ENCODE measurements at regions not wholly inside any gene's neighbourhood (a gene's known extent, or its start where the extent isn't known, plus 50 kb on each side); places are given as distances from the start of the nearest gene placed in this dataset.

DNA sequence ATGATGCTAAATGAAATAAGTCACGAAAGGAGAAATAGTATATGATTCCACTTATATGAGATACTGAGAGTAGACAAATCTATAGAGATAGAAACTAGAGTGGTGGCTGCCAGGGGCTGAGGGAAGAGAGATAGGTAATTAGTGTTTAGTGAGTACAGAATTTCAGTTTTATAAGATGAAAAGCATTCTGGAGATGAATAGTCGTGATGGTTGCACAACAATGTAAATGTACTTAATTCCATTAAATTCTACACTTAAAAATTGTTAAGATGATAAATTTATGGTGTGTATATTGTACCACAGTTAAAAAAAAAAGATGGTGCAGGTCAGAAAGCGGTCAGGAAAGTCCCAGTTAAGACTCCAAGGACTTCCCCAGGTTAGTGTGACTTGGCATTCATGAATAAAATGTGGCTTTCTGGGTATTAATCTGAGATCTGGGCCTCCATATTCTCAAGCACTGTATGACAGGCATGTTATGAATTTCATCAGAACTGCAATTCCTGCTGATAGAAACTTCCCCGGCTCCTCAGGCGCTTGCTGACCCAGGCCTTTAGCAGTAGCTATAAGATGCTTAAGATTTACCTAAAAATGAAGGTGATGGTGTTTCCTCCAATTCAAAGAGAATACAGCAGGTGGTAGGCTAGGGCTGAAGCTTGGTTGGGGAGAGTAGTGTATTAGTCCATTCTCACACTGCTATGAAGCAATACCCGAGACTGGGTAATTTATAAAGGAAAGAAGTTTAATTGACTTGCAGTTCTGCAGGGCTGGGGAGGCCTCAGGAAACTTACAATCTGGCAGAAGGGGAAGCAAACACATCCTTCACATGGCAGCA, 115.3 kb upstream of the SOX9 start:
- no peak for FAIRE-seq

DNA sequence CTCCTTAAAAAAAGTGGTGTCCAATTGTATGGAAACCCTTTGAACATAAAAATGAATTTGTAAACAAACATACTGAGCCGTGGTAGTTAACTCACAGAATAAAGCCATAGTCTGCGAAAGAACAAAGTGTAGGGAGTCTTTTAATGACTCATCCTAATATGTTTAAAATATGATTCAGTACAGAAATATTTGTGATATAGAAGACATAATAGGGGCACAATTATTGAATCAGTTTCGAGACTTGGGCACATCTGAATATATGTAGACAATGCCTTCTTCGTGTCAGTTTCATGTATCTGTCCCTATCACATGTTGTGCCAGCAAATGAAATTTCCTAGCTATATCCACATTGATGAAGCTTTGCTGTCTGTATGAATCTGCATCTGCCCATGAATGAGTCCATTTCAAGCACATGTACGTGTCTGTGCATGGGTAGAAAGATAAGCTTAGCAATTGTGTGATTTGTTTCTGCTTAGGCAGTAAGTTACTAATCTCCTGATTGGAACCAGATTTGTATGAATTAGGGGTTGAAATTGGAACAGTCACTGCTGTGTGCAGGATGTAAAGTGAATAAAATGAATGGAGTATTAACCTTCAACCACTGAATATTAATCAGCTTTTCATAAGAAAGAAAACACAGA, 112.5 kb upstream of the SOX9 start:
- FAIRE-seq, result no peak

DNA sequence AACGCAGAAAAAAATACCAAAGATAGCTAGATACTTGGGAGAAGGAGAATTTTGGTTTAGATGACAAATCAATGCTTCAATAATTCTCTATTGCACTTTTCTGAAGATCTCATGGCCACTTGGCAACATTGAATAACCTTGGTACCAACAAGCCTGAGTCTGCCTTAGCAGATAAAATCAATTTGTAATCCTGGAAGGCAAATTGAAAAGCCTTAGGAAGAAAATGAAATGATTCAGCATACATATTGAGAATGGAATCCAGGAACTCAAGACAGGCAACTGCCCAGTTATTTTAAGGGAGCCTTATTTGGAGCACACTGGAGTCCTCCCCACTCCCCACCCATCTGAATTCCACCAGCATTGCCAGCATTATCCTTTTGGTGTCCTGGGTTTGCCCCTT, 109.3 kb upstream of the SOX9 start:
- no peak for FAIRE-seq

DNA sequence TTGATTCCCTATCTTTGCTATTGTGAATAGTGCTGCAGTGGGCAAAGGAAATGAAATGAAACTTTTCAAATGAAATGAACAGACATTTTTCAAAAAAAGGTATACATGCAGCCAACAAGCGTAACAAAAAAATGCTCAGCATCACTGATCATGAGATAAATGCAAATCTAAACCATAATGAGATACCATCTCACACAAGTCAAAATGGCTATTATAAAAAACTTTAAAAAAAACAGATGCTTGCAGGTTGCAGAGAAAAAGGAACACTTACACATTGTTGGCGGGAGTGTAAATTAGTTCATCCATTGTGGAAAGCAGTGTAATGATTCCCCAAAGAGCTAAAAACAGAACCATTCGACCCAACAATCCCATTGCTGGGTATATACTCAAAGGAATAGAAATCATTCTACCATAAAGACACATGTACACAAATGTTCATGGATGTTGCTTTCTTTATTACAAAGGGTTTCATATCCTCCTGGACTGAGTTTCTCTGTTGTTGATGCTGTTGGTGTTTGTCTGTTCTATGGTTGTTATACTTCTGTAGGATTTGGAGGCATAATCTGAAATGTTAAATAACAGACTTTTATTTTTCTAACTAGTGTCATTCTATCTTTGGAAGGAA, 99.3 kb upstream of the SOX9 start:
- no peak for FAIRE-seq

DNA sequence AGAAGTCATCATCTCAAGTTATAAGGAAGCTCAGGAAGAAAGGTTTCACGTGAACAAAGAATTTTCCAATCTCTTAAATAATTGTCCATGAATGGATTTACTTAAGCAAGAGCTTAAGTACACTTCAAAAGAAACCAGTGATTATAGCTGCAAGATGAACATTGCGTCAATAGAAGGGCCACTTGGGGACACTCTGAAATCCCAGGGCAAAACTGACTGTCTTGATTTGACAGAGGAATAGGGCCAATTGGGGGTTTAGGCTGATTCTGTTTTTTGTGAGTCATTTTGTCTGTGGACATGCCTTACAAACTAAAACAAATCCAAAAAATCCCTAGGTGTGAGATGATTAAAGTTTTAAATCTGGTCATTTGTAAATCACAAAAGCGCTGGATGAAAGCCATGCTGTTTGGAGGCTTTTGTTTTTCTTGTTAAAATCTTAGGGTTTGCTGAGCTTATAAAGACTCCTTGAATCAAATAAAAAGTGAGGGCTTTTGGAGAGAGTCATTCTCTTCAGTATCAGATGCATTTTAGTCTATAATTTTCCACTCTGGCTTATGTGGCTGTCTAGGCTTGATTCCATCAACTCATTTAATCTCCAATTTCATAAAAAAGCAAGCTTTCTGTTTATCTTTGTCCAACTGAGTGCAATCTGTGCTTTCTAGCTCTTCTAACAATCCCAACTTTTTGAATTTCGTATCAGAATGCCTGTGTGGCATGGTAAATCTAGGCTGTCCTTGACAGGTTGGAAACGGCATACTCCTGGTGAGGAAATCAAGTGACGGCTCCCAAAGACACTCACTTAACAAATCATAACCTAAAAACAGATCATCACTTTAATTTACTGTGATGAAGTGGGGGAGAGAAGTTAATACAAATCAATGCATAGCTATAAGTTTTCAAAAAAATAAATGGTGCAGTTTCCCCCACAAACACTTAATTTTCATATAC, 98.2 kb upstream of the SOX9 start:
- no peak for FAIRE-seq

DNA sequence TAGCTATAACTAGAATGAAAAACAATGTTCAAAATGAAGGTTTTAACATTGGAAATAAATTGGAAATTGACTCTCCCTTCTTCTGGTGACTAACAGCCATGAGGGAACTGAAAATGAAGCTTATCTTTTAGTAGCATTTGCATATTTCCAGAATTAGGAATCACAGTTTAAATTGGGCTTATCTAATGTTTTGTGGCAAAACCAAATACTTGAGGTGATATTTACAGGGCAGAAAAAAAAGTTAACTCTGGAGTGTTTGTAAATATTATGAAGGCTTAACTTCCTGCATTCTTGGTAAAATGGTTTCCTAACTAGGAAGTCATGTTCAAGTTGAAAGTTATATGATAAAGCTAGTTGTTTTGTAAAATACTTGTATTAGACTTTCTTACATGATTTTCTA, 96.4 kb upstream of the SOX9 start:
- FAIRE-seq, result no peak

DNA sequence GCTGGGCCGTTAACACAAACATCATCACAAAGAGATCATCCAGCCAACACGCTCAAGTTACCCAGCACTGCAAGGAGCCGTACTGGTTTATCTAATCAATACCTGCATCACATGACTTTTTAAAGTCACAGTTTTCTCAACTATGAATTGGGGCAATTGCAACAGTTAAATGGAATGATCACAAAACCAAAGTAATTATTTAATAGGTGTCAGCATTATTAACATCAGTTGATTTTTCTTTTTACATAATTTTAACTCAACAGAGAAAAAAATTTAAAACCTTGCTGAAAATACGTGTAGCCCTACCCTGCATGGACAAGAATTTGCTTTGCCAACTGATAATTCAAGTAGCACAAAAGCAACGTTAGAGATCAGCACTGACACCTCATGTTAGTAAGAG, 95.7 kb upstream of the SOX9 start:
- FAIRE-seq, result no peak

DNA sequence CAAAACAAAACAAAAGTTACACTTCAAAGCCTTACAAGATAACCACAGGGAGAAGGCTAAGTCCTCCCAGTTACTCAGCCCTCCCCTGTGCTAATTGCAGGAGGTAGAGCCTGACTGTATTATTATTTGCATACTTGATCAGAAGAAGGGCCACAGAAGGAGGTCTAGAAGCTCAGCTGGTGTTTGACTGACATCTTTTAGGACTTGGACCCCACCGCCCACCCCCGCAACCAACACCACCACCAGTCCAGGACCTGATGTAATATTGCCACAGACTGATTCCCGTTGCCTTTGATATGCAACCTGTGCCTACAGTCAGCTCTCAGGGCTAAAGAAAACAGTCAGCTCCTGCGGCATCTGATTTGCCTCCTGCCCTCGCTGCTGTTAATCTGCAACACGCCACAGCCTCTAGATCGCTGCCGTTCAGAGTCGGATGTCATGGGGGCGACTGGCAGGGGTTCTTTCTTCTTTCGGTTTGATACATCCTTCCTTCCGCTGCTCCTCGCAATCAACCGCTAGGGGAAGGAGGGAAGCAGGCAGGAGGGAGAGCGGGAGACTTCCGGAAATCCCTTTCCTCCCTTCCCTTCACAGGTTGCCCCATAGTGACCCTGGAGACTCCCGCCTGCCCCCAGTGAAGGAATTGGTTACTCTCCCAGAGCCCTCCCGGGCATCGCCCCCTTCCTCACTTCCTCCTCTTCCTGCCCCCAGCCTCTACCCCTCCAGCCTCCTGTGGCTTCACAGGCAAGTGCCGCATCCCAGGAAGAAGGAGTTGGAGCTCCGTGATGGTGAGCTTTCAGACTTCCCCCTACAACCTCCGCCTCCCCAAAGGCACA, 90.5 kb upstream of the SOX9 start:
- FAIRE-seq, result no peak

DNA sequence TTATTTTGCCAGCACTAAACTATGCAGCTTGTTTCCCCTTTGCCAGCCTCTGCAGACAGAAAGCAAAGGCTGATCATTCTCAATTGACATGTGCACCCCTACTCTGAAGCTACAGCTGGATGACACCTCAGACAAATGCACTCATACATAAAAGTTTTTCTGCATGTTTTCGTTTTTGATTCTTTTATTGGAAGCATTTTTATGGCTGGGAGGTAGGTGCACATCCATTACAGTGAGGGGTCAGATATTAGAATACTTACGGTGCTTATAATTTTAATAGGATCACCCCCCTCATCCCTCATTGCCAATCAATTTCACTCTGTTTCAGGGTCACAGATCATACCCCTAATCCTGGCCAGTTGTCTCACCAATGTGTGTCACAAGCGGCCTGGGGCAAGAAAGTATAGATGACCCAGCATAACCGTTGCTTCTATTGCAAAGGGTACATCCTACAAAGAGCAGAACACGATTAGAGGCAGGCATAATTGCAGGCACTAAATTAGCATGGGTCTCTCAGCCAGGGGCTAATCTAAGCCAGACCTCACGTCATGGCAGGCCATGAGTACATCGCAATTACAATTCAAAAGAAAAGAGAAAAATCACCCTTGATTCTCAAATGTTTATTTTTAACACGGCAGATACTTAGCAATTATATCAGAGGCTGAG, 89.5 kb upstream of the SOX9 start:
- FAIRE-seq, result no peak

DNA sequence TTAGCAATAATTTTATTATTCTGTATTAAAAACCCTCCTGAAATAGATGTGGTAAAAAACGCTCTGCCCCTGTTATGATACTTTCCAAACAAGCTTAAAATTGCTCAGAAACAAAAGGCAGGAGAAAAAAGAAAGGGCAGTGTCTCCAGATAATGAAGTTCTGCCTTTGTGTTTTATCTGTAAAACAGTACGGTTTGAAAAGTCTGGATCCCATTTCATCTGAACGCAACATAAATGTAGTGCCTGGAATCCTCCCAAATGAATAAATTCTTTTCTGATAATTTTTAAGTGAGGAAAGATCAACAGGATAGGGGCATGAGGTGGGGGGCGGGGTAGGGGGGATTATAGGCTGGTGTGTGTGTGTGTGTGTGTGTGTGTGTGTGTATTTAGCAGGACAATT, 87.5 kb upstream of the SOX9 start:
- no peak for FAIRE-seq

DNA sequence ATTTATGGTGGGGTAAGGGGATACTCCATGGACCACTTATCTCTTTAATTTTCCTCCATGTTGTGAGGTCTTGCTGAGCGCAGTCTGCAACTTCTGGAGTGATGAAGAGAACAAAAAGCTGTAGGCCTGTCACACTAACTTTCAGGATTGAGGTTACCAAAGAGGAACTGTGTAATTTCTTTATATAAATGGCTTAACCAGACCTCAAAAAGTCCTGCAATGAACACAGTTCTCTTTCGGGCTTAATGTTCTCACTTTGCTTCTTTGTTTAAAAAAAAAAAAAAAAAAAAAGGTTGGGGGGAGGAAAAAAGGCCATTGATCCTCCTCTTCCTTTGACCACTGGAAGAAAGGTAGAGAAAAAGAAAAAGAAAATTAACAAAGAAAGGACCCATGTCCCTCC, 86.8 kb upstream of the SOX9 start:
- FAIRE-seq, result no peak

DNA sequence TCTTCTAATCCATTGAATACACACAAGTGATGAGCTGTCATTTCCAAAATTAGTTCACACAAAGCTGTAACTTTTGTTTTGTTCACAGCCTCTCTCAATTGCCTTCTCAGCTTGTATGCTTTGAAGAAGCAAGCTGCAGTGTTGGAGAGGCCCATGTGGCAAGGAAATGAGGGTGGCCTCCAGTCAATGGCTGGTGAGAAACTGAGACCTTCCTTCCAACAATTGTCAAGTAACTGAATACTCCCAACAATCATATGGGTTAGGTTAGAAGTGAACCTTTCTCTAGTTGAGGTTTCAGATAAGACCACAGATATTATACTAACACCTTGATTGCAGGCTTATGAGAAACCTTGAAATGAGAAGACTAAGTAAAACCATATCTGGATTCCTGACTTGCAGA, 82.4 kb upstream of the SOX9 start:
- FAIRE-seq, result no peak

DNA sequence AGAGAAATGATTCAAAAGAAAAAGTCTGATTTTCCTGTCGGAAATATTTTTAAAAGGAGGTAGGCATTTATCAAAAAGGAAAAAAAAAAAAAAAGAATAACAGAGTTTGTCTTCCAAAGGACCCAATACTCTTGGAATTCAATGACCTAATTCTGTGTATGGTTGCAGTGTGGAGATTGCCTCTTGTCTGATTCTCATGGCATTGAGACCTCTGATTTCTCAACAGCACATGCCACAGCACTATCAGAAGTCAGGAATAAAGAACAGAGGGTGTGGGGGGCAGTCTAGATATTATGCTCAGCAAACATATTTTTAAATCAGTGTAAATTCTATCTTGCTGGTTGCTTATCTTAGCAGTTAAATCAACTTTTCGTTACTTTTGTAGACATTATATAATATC, 81.3 kb upstream of the SOX9 start:
- FAIRE-seq, result no peak

DNA sequence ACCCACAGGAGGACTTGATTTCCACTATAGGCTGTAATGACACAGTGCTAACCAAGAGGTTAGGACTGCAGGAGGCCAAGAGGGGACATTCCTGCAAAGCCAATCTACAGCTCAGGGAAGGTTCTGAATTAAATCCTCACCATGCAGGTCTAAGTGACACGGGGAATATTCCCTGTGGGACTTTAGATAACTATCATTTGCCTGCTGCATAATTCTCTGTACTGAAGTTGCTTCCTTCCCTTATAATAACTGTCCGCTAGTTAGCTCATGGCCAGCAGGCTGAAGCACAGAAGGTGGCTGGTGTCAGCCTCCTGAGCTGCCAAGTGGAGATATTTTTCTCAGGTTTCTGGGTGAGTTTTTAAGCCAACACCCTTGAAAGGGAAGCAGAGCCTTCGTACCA, 74.6 kb upstream of the SOX9 start:
- FAIRE-seq, result no peak

DNA sequence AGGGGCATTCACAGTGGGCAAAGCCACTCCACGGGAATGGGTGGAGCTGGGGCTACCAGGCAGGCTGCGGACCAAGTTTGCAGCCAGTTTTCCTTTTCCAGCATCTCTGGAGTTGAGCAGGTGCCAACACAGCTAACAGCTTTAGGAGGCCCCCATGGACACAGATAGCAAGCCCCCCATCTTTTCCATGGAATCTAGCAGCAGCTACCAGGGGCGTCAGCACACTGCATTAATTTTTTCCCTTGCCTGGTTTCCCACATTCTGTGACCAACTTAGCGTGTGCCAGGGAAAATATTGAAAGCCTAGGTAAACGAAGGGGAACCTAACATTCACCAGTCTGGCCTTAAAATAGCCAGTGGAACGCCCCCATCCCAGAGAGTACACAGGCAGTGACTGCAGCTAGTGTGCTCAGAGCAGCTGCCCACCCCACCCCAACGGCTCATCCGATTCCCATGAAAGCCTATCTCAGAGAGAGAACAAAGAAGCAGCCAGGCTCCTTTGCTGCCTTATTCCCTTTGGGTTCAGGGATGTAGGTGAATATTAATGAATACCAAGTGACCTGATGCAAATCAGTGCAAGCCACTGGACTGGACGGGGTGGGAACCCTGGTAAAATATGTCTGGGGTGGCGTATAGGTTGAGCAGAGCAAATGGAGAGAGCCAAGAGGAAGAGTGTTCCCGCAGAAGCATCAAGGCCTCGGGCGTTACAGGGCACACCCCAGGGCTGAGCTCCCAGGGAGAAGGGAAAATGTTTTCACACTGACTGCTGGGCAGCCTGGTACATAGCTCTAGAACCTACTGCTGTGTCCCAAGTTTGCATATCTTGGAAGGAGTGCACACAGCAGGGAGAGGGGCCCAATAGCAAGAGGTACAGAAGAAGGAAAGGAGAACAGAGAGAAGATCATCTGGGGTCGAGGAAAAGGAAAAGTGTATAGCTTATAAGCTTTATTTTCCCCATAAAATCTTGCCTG, 73.9 kb upstream of the SOX9 start:
- FAIRE-seq, result no peak

DNA sequence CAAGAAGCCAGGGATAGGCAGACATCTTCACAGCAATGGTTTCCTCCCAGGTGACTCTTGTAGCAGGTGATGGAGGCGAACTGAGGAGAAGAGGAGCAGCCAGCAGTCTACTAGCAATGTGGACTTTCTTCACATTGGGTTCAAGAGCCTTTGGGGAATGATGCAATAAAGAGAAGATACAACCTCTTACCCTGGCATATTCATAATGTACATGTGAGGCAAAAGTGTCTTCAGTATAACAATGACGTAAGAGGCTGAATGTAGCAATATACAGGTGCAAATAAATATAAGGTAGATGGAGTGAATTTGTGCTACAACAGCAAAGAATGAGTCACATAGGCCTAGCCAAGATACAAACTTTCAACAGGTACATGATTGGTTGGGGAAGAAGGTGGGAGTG, 70.9 kb upstream of the SOX9 start:
- FAIRE-seq, result no peak

DNA sequence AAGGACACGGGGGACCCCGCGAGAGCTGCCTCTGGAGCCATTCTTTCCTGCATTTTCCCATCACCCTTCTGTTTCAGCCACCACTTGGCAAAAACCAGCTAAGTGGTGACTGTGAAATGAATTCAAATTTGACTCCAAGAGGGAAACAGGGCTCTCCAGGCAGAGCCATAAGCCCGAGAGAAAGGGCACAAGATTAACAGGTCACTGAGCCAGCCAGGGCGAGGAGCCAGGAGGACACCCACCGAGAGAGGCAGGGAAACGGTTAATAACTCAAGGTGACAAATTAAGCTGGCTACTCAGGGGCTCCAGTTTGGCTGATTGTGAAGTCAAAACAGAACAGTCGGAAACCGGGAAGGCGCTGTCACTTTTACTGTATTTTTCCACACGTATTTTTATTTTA, 67.8 kb upstream of the SOX9 start:
- no peak for FAIRE-seq

DNA sequence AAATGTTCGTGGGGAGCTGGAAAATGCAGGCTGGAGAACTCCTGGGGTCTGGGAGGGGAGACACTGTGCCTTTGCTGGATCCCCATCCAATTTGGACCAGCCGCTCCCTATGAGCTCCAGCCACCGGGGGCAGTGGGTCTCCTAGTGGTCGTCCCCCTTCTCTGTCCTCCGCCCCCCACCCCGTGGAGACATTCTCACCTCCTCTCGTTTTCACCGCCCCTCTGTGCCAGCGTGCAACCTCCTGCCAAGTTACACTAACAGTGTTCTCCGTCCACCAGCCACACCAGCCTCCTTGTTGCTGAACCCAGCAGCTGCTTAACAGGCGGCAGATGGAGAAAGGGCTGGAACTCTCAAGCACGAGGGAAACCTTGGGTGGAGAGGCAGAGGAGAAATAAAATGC, 67.4 kb upstream of the SOX9 start:
- FAIRE-seq, result no peak

DNA sequence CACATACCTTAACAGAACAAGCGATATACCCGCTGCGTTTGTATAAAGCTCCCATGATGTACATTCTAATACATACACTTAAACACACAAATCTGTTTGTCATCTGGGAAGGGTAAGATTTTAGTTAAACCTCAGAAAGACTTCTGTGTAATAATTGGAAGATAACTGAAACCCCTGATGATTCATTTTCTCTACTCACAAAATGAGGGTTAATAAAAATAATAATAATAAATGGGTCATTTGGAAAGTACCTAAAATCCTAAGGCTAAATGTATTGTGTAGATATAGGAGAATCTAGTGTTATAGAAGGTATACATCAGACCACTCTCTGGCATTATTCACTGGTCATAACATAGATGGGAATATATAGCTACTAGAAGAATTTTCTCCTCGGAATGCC, 64.7 kb upstream of the SOX9 start:
- FAIRE-seq, result no peak

DNA sequence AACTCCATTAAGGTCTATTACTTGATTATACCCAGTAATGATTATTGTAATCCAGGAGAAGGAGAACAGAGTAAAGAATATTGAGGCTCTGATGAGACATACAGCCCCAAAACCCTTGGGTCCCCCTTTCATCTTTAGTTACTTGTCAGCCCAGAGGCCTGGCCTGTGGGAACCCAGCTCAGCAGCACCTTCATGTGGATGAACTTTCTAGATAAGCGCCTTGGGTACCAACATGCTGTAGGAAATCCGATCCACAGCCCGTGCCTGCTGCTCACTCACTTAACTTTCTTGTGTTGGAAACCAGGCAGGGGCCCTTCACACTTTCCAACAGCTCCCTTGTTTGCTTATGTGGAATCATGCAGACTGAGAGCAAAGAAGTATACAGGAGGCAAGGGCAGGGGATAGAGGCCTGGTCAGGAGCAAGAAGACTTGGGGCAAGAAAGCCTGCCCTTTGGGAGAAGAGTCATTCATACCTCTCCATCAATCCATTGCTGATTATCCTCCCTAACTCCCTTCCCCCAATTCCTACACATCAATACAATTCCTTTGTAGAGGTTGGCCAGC, 64.0 kb upstream of the SOX9 start:
- FAIRE-seq, result no peak
